IMR-90 (cell line): ENCODE measurements at regions not wholly inside any gene's neighbourhood (a gene's known extent, or its start where the extent isn't known, plus 50 kb on each side); places are given as distances from the start of the nearest gene placed in this dataset.

ENCODE experiments used
- CTCF ChIP-seq: conservative IDR thresholded peaks from 2 replicates; pipeline ENCODE4 v1.5.1; 2012; ENCODE audit warnings: mild to moderate bottlenecking, low read depth, low read length, improper control_type of control experiment
- ELK1 ChIP-seq: fragments of 150-350 bp; IDR thresholded peaks from 2 replicates; pipeline ENCODE4 v1.6.1; 2016; ENCODE audit warnings: low read depth, mild to moderate bottlenecking, low read length, moderate library complexity, borderline replicate concordance
- MAFK ChIP-seq: IDR thresholded peaks from 2 replicates; pipeline ENCODE4 v1.6.1; 2012; ENCODE audit warnings: low read depth, low read length, improper control_type of control experiment
- POLR2A ChIP-seq: IDR thresholded peaks from 2 replicates; pipeline ENCODE4 v1.6.1; 2012; ENCODE audit warnings: mild to moderate bottlenecking, low read depth, low read length
- RAD21 ChIP-seq: IDR thresholded peaks from 2 replicates; pipeline ENCODE4 v1.6.1; 2012; ENCODE audit warnings: low read length, improper control_type of control experiment
- RCOR1 ChIP-seq: IDR thresholded peaks from 2 replicates; pipeline ENCODE4 v1.6.1; 2012; ENCODE audit warnings: mild to moderate bottlenecking, low read length, improper control_type of control experiment; ENCODE audit not compliant: insufficient replicate concordance
- RFX5 ChIP-seq: IDR thresholded peaks from 2 replicates; pipeline ENCODE4 v1.8.0; 2012; ENCODE audit warnings: low read depth, mild to moderate bottlenecking, low read length, moderate library complexity
- SMC3 ChIP-seq: fragments of 150-350 bp; IDR thresholded peaks from 2 replicates; pipeline ENCODE4 v1.6.1; 2016; ENCODE audit warnings: low read depth, mild to moderate bottlenecking, antibody characterized with exemption, low read length, moderate library complexity
- USF2 ChIP-seq: fragments of 150-350 bp; IDR thresholded peaks from 2 replicates; pipeline ENCODE4 v1.6.1; 2017; ENCODE audit warnings: mild to moderate bottlenecking, antibody characterized with exemption, low read length, low read depth

GRCh38 chr4:162241857-162242256 lies 78.1 kb upstream of the FSTL5 start:
- TF ChIP-seq CTCF (no peak), POLR2A (no peak), USF2 (no peak), ELK1 (no peak), RAD21 (no peak), RFX5 (no peak), MAFK (no peak), SMC3 (no peak), RCOR1 (no peak)
